ENCODE measurements at regions not wholly inside any gene's neighbourhood (a gene's known extent, or its start where the extent isn't known, plus 50 kb on each side); places are given as distances from the start of the nearest gene placed in this dataset.

- no peak for TF ChIP-seq BCL3 (IDR thresholded peaks at IDR 0.05)
- TF ChIP-seq CTCF (IDR thresholded peaks at IDR 0.05) = no peak
- TF ChIP-seq REST (IDR thresholded peaks at IDR 0.05) = no peak
- no peak for TF ChIP-seq POLR2A (IDR thresholded peaks at IDR 0.05; ENCODE audit: low read length)
- no peak for TF ChIP-seq MAFK (IDR thresholded peaks at IDR 0.05; ENCODE audit: partially characterized antibody)
- TF ChIP-seq KDM5A (IDR thresholded peaks at IDR 0.05) = no peak
- TF ChIP-seq CHD2 (IDR thresholded peaks at IDR 0.05; ENCODE audit: low read length, partially characterized antibody) = no peak
- TF ChIP-seq FOSL2 (IDR thresholded peaks at IDR 0.05) = no peak
- TF ChIP-seq FOSL2 (CRISPR knock-in tag; IDR thresholded peaks at IDR 0.05) = no peak
- no peak for TF ChIP-seq KDM1A (IDR thresholded peaks at IDR 0.05; ENCODE audit: low read depth)
Measured at GRCh38 chr6:92369309-92369708, 1050.0 kb downstream of the EPHA7 start.
